SHP77 treated with DMSO at 0.1 percent for 48 hours (cell line): ENCODE measurements at regions not wholly inside any gene's neighbourhood (a gene's known extent, or its start where the extent isn't known, plus 50 kb on each side); places are given as distances from the start of the nearest gene placed in this dataset.
"Not testable (repeated sequence)": the region's sequence is repeated elsewhere in the genome, so short reads cannot be mapped to it uniquely, and the experiment has no call there.

Experiments used
- DNase-seq: peaks from one replicate; lab custom pipeline; 2025; lab: John Stamatoyannopoulos, UW

GRCh38 chr2:121818546-121818945, 63.1 kb downstream of the TSN start:
- no peak for DNase-seq

GRCh38 chr2:121819846-121820245, 64.4 kb downstream of the TSN start:
- no peak for DNase-seq

DNA sequence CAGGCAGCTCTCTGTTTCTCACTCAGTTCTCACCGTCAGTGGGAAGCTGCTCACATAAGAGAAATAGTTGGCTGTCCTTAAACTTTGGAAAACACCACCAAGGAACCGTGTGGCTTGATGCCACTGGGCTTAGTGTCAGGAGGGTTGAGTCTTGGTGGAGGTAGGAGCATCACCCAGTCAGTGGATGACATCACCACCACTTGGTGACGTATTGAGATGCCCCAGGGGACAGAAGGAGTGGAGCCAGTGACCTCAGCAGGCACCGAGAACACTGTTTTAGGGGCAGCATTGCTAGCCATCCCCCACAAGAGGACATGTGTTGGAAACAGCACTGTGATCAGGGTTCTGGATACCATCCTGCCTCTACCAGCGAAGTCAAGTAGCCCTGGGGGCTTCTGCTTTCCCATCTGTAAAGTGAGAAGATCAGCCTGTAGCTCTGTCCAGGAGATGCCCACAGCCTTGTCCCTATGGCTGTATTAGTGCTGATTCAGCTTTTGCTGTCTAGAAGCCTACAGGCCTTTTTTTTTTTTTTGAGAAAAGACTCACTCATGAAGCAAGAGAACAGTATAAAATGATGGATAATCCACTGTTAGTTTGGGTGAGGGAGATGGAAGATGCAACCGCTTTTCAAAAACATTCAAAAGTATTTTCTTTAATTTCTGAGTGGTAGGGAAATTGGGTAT, 66.2 kb downstream of the TSN start:
- DNase-seq = no peak

DNA sequence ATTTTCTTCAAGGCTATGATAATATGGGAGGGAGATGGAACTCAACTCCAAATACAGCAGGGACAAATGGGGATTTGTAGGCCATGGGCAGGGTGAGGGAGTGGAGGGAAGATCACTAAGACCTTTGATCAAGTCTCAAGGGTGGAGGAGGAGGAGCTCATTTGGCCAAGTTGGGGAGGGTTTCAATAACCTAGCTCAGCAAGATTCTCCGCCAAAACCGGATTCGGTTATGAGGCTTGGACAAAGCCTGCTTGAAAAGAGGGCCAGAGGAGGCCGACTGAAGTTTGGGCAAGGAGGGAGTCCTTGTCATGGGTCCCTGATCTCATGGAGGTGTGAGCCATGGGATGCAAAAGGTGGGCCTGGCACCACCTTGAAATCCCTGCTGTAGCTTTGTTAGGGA, 68.8 kb downstream of the TSN start:
- DNase-seq = no peak

DNA sequence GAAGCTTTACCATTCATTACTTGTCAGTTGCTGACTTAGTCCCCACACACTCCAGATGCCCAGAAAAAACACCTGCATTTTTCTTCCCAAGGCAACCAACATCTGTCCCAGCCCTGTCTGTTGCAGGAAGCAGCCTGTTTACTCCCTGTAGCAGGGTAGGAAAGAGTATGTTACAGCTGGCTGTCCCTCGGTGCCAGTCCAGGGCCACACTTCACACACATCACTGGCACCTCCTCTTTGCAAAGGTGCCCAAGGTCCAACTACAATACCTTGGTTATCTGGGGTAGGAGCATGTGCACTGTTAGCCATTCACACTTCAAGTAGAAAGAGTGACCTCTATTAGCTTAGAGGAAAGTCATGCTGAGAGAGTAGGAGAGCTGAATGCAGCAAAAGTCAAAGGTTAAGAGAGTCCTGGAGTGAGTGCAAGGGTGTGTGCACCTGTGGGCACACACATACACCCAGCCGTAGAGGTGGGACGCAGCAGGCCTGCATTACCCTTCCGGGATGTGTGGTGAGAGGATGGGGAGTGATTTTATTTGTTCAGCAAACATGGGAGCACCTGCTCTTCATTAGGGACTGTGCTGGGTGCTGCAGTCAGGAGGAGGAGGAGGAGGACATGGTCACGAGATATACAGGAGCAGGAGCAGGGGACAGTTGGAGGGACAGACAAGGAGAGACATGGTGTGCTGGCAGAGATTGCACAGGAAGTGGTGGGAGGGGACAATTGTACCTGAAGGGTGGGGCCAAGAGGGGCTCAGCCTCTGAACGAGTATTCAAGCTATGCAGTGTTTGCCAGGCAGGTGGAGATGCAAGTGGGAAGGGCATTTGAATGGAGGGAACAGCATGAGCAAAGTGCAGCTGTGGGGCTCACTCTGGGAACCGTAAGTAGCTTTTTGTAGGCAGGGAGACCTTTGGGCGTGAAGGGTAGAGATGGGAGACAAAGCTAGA, 69.8 kb downstream of the TSN start:
- DNase-seq = peak; percentile 97

- DNase-seq = no peak
Observed at GRCh38 chr2:121826036-121826435, 70.6 kb downstream of the TSN start.

DNA sequence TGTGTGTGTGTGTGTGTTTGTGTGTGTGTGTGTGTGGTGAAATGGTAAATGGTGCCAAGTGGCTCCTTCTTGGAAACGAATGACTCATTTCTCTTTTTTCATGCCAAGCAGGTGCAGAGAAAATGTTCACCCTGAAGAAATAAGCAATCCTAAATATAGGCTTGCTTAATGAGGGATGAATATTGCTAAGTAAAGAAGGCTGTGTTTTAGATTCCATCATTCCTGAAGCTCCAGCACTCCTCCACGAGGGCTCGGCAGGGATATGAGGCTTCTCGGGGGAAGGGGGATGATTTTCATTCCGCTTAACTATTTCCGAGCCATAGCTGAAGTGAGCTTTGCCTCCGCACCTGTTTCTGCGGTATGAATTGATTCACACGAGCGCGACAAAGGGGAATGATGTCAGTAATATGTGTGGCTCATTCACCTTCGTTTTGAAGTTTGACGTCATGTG, 72.9 kb downstream of the TSN start:
- peak; percentile 33 for DNase-seq

- DNase-seq = no peak
Observed at GRCh38 chr2:121830809-121831208, 75.4 kb downstream of the TSN start.

DNA sequence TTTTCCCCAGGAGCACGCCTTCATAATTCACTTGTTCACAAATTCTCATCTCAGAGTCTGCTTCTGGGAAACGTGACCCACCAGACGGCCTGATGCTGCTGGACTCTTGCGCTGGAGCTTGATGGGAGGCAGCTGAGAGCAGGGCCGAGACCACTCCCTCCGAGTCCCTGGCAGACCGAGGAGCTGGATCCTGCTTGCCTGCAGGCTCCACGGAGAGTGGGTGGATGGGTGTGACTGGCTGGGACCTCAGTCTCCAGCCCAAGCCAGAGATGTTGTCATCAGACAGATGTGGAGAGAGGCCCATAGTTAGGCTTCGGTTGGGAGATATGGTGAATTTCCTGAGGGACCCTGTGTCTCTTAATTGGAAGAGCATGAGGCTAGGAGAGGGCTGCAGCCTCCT, 76.4 kb downstream of the TSN start:
- DNase-seq = no peak

DNA sequence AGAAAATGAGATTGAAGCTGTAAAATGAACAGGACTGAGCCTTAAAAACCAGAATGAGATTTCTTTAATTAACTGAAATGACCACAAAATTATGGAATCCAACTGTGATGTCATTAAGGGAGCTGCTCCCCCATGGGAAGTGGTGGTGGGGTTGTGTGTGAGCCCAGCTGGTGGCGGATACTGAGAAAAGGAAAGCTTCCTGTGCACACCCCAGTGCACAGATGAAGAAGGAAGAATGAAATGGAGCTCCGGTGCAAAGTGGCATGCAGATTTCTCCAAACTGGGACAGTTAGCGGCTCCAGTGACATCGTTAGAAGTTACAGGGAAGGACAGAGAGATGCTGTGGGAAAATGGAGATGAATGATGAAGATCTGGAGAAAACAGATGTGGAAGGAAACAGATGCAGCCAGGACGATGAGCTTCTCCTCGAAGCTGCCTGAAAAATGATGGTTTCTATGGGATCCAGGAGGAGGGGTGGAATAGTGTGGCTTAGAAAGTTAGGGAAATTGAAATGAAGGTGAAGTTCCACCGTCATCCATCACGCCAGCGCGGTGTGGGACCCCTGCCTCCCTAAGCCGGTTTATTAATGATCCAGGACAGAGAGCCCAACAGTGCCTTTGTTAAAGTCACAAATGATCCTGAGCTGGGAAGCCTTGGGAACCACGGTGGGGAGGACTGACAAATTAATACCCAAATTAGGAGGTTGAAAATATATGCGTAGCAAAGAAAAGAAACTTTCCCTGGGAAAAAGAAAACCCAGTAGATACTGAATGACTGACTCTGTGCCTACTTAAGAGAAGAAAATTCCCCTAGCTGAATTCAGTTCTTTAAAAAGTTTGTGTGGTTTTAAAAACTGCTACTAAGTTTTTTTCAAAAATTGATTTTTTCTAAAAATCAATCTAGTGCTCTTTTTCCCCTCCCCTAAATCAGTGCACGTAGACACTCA, 77.2 kb downstream of the TSN start:
- DNase-seq = no peak

- DNase-seq = no peak
Observed at GRCh38 chr2:121833358-121833723, 77.9 kb downstream of the TSN start.

DNA sequence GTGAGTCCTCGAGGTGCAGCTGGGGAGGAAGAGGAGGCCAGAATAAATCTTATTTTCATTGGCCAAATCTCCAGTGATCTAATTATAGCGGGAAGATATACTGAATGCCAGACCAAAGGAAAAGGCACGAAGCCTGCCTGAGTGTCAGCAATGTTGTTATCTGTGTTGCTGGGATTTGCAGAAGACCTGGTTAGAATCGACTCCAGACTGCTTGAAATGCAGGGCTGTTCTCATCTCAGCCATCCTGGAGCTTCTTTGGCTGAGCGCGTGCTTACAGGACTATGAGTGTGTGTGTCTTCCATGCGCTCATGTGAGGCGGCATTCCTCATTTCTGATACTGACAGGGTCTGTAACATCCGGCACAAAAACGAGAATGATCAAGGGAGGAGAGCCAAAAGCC, 81.2 kb downstream of the TSN start:
- DNase-seq = no peak

- DNase-seq = no peak
Observed at GRCh38 chr2:121837591-121837990, 82.1 kb downstream of the TSN start.

GRCh38 chr2:121838551-121838950, 83.1 kb downstream of the TSN start:
- DNase-seq = no peak

- DNase-seq = no peak
Observed at GRCh38 chr2:121839584-121839983, 84.1 kb downstream of the TSN start.

DNA sequence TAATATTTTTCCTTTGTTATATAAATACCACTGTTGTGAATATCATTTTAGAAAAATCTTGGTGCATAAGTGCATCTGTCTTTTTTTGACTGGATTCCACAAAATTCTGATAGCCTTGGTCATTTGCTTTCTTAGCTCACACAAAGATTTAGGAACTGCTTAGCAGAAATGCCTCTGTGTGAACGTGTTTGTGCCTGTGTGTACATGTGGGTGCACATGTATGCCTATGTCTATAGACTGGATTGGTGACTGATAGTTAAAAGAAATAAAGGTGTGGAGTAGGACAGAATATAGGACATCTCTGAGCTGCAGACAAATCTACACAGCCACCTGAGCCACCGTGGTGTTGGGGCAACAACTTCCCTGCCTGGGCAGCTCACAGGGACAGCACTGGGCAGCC, 93.8 kb downstream of the TSN start:
- DNase-seq = no peak

GRCh38 chr2:121853149-121853548, 97.7 kb downstream of the TSN start:
- DNase-seq = not testable (repeated sequence)

- DNase-seq = no peak
Observed at GRCh38 chr2:121855510-121855909, 100.1 kb downstream of the TSN start.

DNA sequence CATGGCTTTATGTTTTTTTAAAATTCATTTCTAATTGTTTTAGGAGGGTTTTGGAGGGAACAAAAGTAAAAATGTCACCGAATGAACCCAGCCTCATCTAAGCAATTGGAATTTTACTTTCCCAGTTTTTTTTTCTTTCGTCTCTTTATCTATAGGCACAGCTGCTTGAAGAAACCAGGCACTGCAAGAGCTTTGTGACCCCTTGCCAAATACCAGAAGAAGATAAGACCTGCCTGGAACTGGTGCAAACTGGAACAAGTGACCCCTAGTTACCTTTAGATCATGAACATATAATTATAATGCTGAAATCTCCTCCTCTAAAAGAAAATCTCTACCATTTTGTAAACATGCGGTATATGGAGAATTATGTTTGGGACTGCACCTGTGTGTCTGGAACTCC, 100.9 kb downstream of the TSN start:
- no peak for DNase-seq

- DNase-seq = no peak
Observed at GRCh38 chr2:121858369-121858768, 102.9 kb downstream of the TSN start.

DNA sequence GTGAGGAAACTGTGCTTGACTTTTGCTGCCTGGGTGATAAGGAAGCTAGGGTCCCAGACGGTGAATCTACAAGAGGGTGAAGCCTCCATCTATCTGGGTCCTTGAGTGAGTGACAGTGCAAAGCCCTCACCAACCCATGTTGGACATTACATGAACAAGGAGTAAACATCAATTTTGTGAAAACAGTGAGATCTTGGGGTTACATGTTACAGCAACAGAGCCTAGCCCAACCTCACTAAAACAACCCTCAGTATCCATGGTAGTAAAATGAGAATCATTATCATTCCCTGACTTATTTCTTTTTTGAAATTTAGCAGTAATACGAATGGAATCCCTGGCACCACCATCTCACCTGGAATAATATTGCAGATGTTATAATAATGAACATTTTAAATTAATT, 103.4 kb downstream of the TSN start:
- DNase-seq = no peak

DNA sequence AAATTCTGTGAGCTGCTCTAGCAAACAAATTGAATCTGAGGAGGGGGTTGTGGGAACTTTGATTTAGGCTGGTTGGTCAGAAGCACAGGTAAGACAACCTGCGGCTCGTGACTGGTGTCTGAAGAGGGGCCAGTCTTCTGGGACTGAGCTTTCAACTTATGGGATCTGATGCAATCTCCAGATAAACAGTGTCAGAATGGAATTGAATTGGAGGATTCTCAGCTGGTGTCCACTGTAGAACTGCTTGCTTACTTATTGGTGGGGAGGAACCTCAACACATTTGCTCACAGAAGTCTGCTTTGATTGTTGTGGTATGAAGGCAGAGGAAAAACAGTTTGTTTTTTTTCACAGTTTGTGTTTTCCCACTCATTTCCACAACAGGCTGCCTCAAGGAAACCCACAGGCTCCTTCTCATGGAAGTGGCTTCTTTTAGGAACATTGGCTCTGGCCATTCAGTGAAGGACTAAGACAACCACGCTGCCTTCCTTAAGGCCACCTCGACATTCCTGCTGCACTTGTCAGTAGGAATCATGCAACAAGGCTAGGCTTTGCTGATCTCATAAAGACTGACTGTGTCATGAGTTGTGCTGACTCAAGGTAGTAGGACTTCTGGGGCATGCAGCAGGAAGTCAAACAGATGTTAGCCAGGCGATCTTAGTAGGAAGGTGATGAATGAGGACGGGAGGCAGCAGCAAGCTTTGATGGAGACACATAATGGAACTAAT, 104.7 kb downstream of the TSN start:
- no peak for DNase-seq
